CD8-positive, alpha-beta memory T cell (primary cell): ENCODE measurements at regions not wholly inside any gene's neighbourhood (a gene's known extent, or its start where the extent isn't known, plus 50 kb on each side); places are given as distances from the start of the nearest gene placed in this dataset.

Experiments used
- CTCF ChIA-PET: fragments of 350-600 bp; sonication (Branson Sonifier 250); formaldehyde crosslinking; loops from one replicate; lab custom pipeline; 2021; ENCODE audit warnings: antibody characterized with exemption; lab: Charles Lee
- POLR2A ChIA-PET: fragments of 350-600 bp; sonication (Branson Sonifier 250); formaldehyde crosslinking; loops from one replicate; lab custom pipeline; 2021; ENCODE audit warnings: antibody characterized with exemption; lab: Charles Lee
- DNase-seq, 5 donors: peaks; one replicate each; pipeline versions ENCODE4 v3.0.0 to v3.0.0-alpha.2; 2020 to 2022; ENCODE audit warnings: mixed read lengths in 1 of 5
- H3K27ac ChIP-seq: one replicate; pipeline ENCODE4 v1.7.0; 2013; ENCODE audit warnings: low read depth, mild to moderate bottlenecking, low read length, moderate library complexity
- H3K27me3 ChIP-seq: 2 replicates; pipeline ENCODE4 v1.7.0; 2013; ENCODE audit warnings: low read length, mild to moderate bottlenecking; ENCODE audit not compliant: insufficient read depth, poor library complexity, severe bottlenecking
- H3K36me3 ChIP-seq: 2 replicates; pipeline ENCODE4 v1.7.0; 2013; ENCODE audit warnings: mild to moderate bottlenecking, low read length, moderate library complexity; ENCODE audit not compliant: insufficient read depth
- H3K4me1 ChIP-seq: 2 replicates; pipeline ENCODE4 v1.7.0; 2013; ENCODE audit warnings: mild to moderate bottlenecking, low read length, moderate library complexity; ENCODE audit not compliant: insufficient read depth
- H3K4me3 ChIP-seq: 2 replicates; pipeline ENCODE4 v1.7.0; 2013; ENCODE audit warnings: mild to moderate bottlenecking, low read length
- H3K9me3 ChIP-seq: 2 replicates; pipeline ENCODE4 v1.7.0; 2013; ENCODE audit warnings: mild to moderate bottlenecking, low read length
- H3K27ac Mint-ChIP-seq, 8 donors: one replicate each; pipeline ENCODE4 v1.8.0; 2020 to 2021; ENCODE audit warnings: mixed read lengths in 8 of 8, mild to moderate bottlenecking in 6 of 8, inconsistent platforms in 3 of 8, moderate library complexity in 3 of 8
- H3K27me3 Mint-ChIP-seq, 2 donors: one replicate each; pipeline ENCODE4 v1.8.0; 2020 to 2021; ENCODE audit warnings: mixed read lengths in 2 of 2, mild to moderate bottlenecking in 1 of 2, moderate library complexity in 1 of 2
- H3K36me3 Mint-ChIP-seq, 3 donors: one replicate each; pipeline ENCODE4 v1.8.0; 2020 to 2021; ENCODE audit warnings: mixed read lengths in 3 of 3, inconsistent platforms in 1 of 3, mild to moderate bottlenecking in 1 of 3
- H3K4me1 Mint-ChIP-seq, 3 donors: one replicate each; pipeline ENCODE4 v1.8.0; 2020 to 2021; ENCODE audit warnings: mixed read lengths in 3 of 3, inconsistent platforms in 1 of 3, mild to moderate bottlenecking in 1 of 3
- H3K4me3 Mint-ChIP-seq, 7 donors: one replicate each; pipeline ENCODE4 v1.8.0; 2020 to 2021; ENCODE audit warnings: mixed read lengths in 7 of 7, mild to moderate bottlenecking in 6 of 7, moderate library complexity in 4 of 7, inconsistent platforms in 2 of 7
- H3K9me3 Mint-ChIP-seq, 5 donors: one replicate each; pipeline ENCODE4 v1.8.0; 2020 to 2022; ENCODE audit warnings: mixed read lengths in 5 of 5, mild to moderate bottlenecking in 3 of 5, moderate library complexity in 2 of 5, inconsistent platforms in 1 of 5

DNA sequence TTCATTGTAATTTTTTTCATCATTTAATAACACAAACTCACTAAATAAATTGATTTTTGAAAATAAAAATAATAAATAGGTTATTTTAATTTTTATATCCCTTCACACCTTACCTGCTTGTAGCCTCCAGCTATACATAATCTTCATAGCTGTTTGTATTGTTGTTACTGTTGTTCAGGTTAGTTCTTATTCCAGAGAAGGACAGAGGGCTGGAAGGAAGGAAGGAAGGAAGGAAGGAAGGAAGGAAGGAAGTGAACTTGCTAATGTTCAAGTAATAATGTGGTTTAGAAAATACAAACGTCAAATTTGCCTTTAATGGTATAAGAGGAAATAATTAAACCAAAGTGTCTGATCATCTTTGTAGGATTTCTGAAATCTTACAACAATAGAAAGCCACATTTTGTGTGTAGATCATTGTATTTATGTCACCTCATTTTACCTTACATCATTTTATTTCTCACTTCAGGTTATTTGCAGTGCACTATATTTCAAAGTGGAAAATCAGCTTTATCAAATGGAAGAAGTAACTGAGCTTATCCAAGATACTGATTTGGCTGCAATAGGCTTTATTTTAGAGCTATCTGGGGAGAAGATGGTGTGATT lies 660.0 kb upstream of the CCDC54 start:
- no peak for DNase-seq
- no peaks in the 10 kb centered on the region for H3K9me3 Mint-ChIP-seq
- H3K27me3 Mint-ChIP-seq: peaks cover 1 to 5% of the 10 kb centered on the region in 2 donors
- no peak overlapping the region for H3K4me3 ChIP-seq
- H3K36me3 Mint-ChIP-seq: no peaks in the 10 kb centered on the region
- H3K9me3 ChIP-seq: no peaks in the 10 kb centered on the region
- H3K4me3 Mint-ChIP-seq: no peak overlapping the region
- no peak overlapping the region for H3K27ac ChIP-seq
- H3K4me1 Mint-ChIP-seq: peaks cover 0 to 2% (median 0%) of the 10 kb centered on the region in 3 donors
- no peaks in the 10 kb centered on the region for H3K36me3 ChIP-seq
- POLR2A ChIA-PET: no interaction called here
- CTCF ChIA-PET: no interaction called here
- H3K4me1 ChIP-seq: no peaks in the 10 kb centered on the region
- H3K27me3 ChIP-seq: no peaks in the 10 kb centered on the region
- no peak overlapping the region for H3K27ac Mint-ChIP-seq

DNA sequence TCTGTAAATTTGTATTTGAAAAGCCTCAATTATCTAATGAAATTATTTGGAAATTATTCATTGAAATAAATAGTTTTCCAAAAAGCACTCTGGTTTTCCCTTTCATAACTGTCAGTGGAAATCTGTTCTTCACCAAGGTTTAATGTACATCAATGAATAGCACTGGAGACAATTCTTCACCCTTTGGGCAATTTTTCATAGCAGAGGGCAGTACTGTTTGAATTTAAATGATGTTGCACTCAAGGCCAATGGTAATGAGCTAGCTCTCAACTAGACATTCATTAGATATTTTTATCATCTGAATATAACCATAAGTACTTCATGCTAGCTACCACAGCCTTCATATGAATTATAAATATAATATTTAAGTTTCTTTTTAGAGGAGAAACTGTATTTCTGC lies 658.2 kb upstream of the CCDC54 start:
- peaks cover 1 to 5% of the 10 kb centered on the region in 2 donors for H3K27me3 Mint-ChIP-seq
- H3K4me1 ChIP-seq: no peaks in the 10 kb centered on the region
- CTCF ChIA-PET: no interaction called here

GRCh38 chr3:106719583-106719982 lies 657.7 kb upstream of the CCDC54 start:
- no peaks in the 10 kb centered on the region for H3K36me3 ChIP-seq
- DNase-seq: no peak
- H3K27me3 Mint-ChIP-seq: peaks cover 1 to 5% of the 10 kb centered on the region in 2 donors
- no peak overlapping the region for H3K27ac ChIP-seq
- H3K4me1 ChIP-seq: no peaks in the 10 kb centered on the region
- H3K36me3 Mint-ChIP-seq: no peaks in the 10 kb centered on the region
- peaks cover 0 to 2% (median 0%) of the 10 kb centered on the region in 3 donors for H3K4me1 Mint-ChIP-seq
- no peaks in the 10 kb centered on the region for H3K9me3 Mint-ChIP-seq
- H3K4me3 ChIP-seq: no peak overlapping the region
- H3K27ac Mint-ChIP-seq: no peak overlapping the region
- no peaks in the 10 kb centered on the region for H3K27me3 ChIP-seq
- CTCF ChIA-PET: no interaction called here
- no peaks in the 10 kb centered on the region for H3K9me3 ChIP-seq
- POLR2A ChIA-PET: no interaction called here
- H3K4me3 Mint-ChIP-seq: no peak overlapping the region

More for the DNA sequence above, 658.2 kb upstream of the CCDC54 start:
- Histone ChIP-seq H3K9me3 (no peaks in the 10 kb centered on the region), H3K27ac (no peak overlapping the region), H3K36me3 (no peaks in the 10 kb centered on the region), H3K27me3 (no peaks in the 10 kb centered on the region), H3K4me3 (no peak overlapping the region)
- H3K9me3 Mint-ChIP-seq: no peaks in the 10 kb centered on the region
- POLR2A ChIA-PET: no interaction called here
- no peak for DNase-seq
- peaks cover 0 to 2% (median 0%) of the 10 kb centered on the region in 3 donors for H3K4me1 Mint-ChIP-seq
- H3K4me3 Mint-ChIP-seq: no peak overlapping the region
- H3K36me3 Mint-ChIP-seq: no peaks in the 10 kb centered on the region
- H3K27ac Mint-ChIP-seq: no peak overlapping the region

DNA sequence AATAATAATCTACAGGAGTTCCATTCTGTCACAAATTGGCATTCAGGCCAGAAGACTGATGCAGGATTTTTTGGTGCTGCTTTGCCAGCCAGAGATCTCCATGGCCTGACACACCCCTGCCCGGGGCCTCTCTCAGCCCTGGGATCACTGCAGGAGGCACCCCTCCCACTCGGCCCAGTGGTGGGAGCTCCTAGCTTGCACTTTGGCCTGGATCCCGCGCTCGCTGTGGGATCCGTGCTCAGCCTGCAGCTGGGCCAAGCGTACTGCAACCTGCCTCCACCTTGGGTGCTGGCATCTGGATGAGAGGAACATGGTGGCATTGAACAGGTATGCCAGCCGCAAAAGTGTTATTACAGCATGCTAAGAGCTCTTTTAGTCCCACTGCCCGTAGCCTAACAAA lies 656.7 kb upstream of the CCDC54 start:
- H3K27me3 Mint-ChIP-seq: peaks cover 1 to 5% of the 10 kb centered on the region in 2 donors
- POLR2A ChIA-PET: no interaction called here
- CTCF ChIA-PET: no interaction called here
- DNase-seq: peak in 1 of 5 donors; percentile 42
- no peak overlapping the region for H3K27ac Mint-ChIP-seq
- H3K4me3 Mint-ChIP-seq: no peak overlapping the region
- no peaks in the 10 kb centered on the region for H3K36me3 Mint-ChIP-seq
- Histone ChIP-seq H3K36me3 (no peaks in the 10 kb centered on the region), H3K27me3 (no peaks in the 10 kb centered on the region), H3K9me3 (no peaks in the 10 kb centered on the region), H3K4me1 (no peaks in the 10 kb centered on the region), H3K27ac (no peak overlapping the region), H3K4me3 (no peak overlapping the region)
- H3K4me1 Mint-ChIP-seq: peaks cover 0 to 2% (median 0%) of the 10 kb centered on the region in 3 donors
- no peaks in the 10 kb centered on the region for H3K9me3 Mint-ChIP-seq

GRCh38 chr3:106725566-106725965 lies 651.7 kb upstream of the CCDC54 start:
- H3K4me3 Mint-ChIP-seq: no peak overlapping the region
- no peak overlapping the region for H3K27ac Mint-ChIP-seq
- ChIA-PET POLR2A (no interaction called here), CTCF (no interaction called here)
- no peaks in the 10 kb centered on the region for H3K4me1 ChIP-seq
- H3K4me1 Mint-ChIP-seq: no peaks in the 10 kb centered on the region
- no peaks in the 10 kb centered on the region for H3K36me3 ChIP-seq
- no peaks in the 10 kb centered on the region for H3K36me3 Mint-ChIP-seq
- no peak for DNase-seq
- peaks cover 0 to 2% of the 10 kb centered on the region in 2 donors for H3K27me3 Mint-ChIP-seq
- no peaks in the 10 kb centered on the region for H3K9me3 Mint-ChIP-seq
- H3K27me3 ChIP-seq: no peaks in the 10 kb centered on the region
- H3K9me3 ChIP-seq: no peaks in the 10 kb centered on the region
- H3K27ac ChIP-seq: no peak overlapping the region
- no peak overlapping the region for H3K4me3 ChIP-seq

- no peaks in the 10 kb centered on the region for H3K36me3 Mint-ChIP-seq
- Histone ChIP-seq H3K27me3 (no peaks in the 10 kb centered on the region), H3K9me3 (no peaks in the 10 kb centered on the region), H3K4me1 (no peaks in the 10 kb centered on the region), H3K4me3 (no peak overlapping the region), H3K36me3 (no peaks in the 10 kb centered on the region), H3K27ac (no peak overlapping the region)
- no peak overlapping the region for H3K27ac Mint-ChIP-seq
- no peak for DNase-seq
- no peaks in the 10 kb centered on the region for H3K9me3 Mint-ChIP-seq
- ChIA-PET CTCF (no interaction called here), POLR2A (no interaction called here)
- no peak overlapping the region for H3K4me3 Mint-ChIP-seq
- H3K27me3 Mint-ChIP-seq: peaks cover 0 to 10% of the 10 kb centered on the region in 2 donors
- H3K4me1 Mint-ChIP-seq: no peaks in the 10 kb centered on the region
These were observed 648.7 kb upstream of the CCDC54 start for GRCh38 chr3:106728315-106729098.

GRCh38 chr3:106729481-106729880 lies 647.8 kb upstream of the CCDC54 start:
- Histone ChIP-seq H3K9me3 (no peaks in the 10 kb centered on the region), H3K27me3 (no peaks in the 10 kb centered on the region), H3K4me1 (no peaks in the 10 kb centered on the region), H3K4me3 (no peak overlapping the region), H3K36me3 (no peaks in the 10 kb centered on the region), H3K27ac (no peak overlapping the region)
- ChIA-PET POLR2A (no interaction called here), CTCF (no interaction called here)
- H3K4me1 Mint-ChIP-seq: no peaks in the 10 kb centered on the region
- peaks cover 0 to 10% of the 10 kb centered on the region in 2 donors for H3K27me3 Mint-ChIP-seq
- H3K9me3 Mint-ChIP-seq: no peaks in the 10 kb centered on the region
- H3K4me3 Mint-ChIP-seq: no peak overlapping the region
- H3K27ac Mint-ChIP-seq: no peak overlapping the region
- no peaks in the 10 kb centered on the region for H3K36me3 Mint-ChIP-seq
- no peak for DNase-seq

DNA sequence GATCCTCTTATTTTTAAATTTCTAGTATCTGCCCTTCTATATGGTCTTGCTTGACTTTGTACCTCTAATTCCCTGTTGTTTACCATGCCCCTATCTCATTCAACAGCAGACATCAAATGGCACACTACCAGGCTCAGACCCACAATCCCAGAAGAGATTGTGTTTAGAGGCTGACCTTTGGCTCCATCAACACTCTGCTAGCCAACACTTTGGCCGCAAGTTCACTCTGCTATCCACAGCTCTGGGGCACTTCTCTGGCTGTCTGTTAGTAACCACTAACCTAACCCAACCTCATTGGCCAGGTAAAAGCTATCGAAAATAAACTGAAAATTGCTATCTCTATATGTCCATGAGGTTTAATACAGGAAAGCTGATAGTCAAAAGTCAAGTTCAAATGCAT lies 646.0 kb upstream of the CCDC54 start:
- H3K27ac ChIP-seq: no peak overlapping the region
- H3K9me3 ChIP-seq: no peaks in the 10 kb centered on the region
- Mint-ChIP-seq H3K27ac (no peak overlapping the region), H3K4me3 (no peak overlapping the region), H3K36me3 (no peaks in the 10 kb centered on the region), H3K4me1 (no peaks in the 10 kb centered on the region), H3K27me3 (peaks cover 0 to 10% of the 10 kb centered on the region in 2 donors), H3K9me3 (peaks cover 0 to 2% (median 0%) of the 10 kb centered on the region in 5 donors)
- H3K27me3 ChIP-seq: no peaks in the 10 kb centered on the region
- no peak overlapping the region for H3K4me3 ChIP-seq
- H3K4me1 ChIP-seq: no peaks in the 10 kb centered on the region
- ChIA-PET POLR2A (no interaction called here), CTCF (no interaction called here)
- no peaks in the 10 kb centered on the region for H3K36me3 ChIP-seq
- no peak for DNase-seq
